Keratinocyte (primary cell): ENCODE measurements at regions not wholly inside any gene's neighbourhood (a gene's known extent, or its start where the extent isn't known, plus 50 kb on each side); places are given as distances from the start of the nearest gene placed in this dataset.

ENCODE experiments used
- DNase-seq: peaks from one replicate; pipeline ENCODE4 v3.0.0-alpha.2; 2011; ENCODE audit warnings: low read depth, missing footprints, low spot score
- FAIRE-seq: peaks from 2 replicates; lab custom pipeline; 2011; peaks lifted over from hg19 to GRCh38; lab: Jason Lieb, UNC
- H2AFZ ChIP-seq: 2 replicates; pipeline ENCODE4 v1.6.0; 2012; ENCODE audit warnings: low read length, control low read depth, inconsistent platforms; ENCODE audit not compliant: control insufficient read depth
- H3K27ac ChIP-seq: 2 replicates; pipeline ENCODE4 v1.5.1; 2011; ENCODE audit warnings: low read length; ENCODE audit not compliant: control insufficient read depth, insufficient read depth
- H3K27me3 ChIP-seq: 3 replicates; pipeline ENCODE4 v1.6.0; 2011; ENCODE audit warnings: low read length; ENCODE audit not compliant: control insufficient read depth, insufficient read depth; ENCODE audit errors: extremely low read depth
- H3K36me3 ChIP-seq, 2 experiments: 2 replicates in 1 of 2; 3 replicates in 1 of 2; pipeline ENCODE4 v1.5.1; 2011; ENCODE audit warnings: low read length in 2 of 2, mild to moderate bottlenecking in 1 of 2; ENCODE audit not compliant: control insufficient read depth in 2 of 2, insufficient read depth in 2 of 2; ENCODE audit errors: extremely low read depth in 1 of 2
- H3K4me1 ChIP-seq: 3 replicates; pipeline ENCODE4 v1.5.1; 2011; ENCODE audit warnings: low read length; ENCODE audit not compliant: control insufficient read depth, insufficient read depth; ENCODE audit errors: extremely low read depth
- H3K4me2 ChIP-seq: 3 replicates; pipeline ENCODE4 v1.6.0; 2011; ENCODE audit warnings: low read depth, low read length; ENCODE audit not compliant: control insufficient read depth, insufficient read depth; ENCODE audit errors: extremely low read depth
- H3K4me3 ChIP-seq, 3 experiments: fragments of 200-600 bp in 1 of 3; sonication (generic) in 1 of 3; 2 replicates in 2 of 3; 3 replicates in 1 of 3; pipeline ENCODE4 v1.5.1; 2011 to 2016; ENCODE audit warnings: low read length in 3 of 3, mild to moderate bottlenecking in 3 of 3, control low read depth in 2 of 3, inconsistent platforms in 1 of 3, low read depth in 1 of 3, mixed read lengths in 1 of 3, mixed run types in 1 of 3, moderate library complexity in 1 of 3; ENCODE audit not compliant: control insufficient read depth in 2 of 3, insufficient read depth in 2 of 3; ENCODE audit errors: extremely low read depth in 1 of 3
- H3K79me2 ChIP-seq: 2 replicates; pipeline ENCODE4 v1.6.0; 2012; ENCODE audit warnings: low read length; ENCODE audit not compliant: control insufficient read depth, insufficient read depth
- H3K9ac ChIP-seq: 3 replicates; pipeline ENCODE4 v1.6.0; 2011; ENCODE audit warnings: low read length; ENCODE audit not compliant: control insufficient read depth, insufficient read depth; ENCODE audit errors: extremely low read depth
- H3K9me1 ChIP-seq: 3 replicates; pipeline ENCODE4 v1.6.0; 2011; ENCODE audit warnings: low read length; ENCODE audit not compliant: control insufficient read depth, insufficient read depth; ENCODE audit errors: extremely low read depth
- H3K9me3 ChIP-seq: 2 replicates; pipeline ENCODE4 v1.5.1; 2012; ENCODE audit warnings: low read depth, low read length; ENCODE audit not compliant: control insufficient read depth
- H4K20me1 ChIP-seq: 3 replicates; pipeline ENCODE4 v1.6.0; 2011; ENCODE audit warnings: low read length; ENCODE audit not compliant: control insufficient read depth, insufficient read depth; ENCODE audit errors: extremely low read depth
- EZH2 ChIP-seq: IDR thresholded peaks from one replicate; pipeline ENCODE4 v1.6.1; 2012; ENCODE audit warnings: inconsistent platforms, mild to moderate bottlenecking, low read length, moderate library complexity
- dilution Hi-C: fragments of 300-500 bp; cut with MboI; formaldehyde crosslinking; loops from one replicate; pipeline ENCODE4 v1.7.0; 2020; ENCODE audit warnings: low sequenced_read_pairs; ENCODE audit not compliant: extremely low pct_ligation_motif_present
- TF ChIP-seq, protein P1 (sequence below), 3 experiments: IDR thresholded peaks in 1 of 3; conservative IDR thresholded peaks in 1 of 3; optimal IDR thresholded peaks in 1 of 3; 2 replicates in 2 of 3; 3 replicates in 1 of 3; pipeline versions ENCODE3 to v1.5.1; 2011; ENCODE audit warnings: low read length in 3 of 3, mild to moderate bottlenecking in 3 of 3, moderate library complexity in 2 of 3, control low read depth in 1 of 3, inconsistent platforms in 1 of 3; ENCODE audit not compliant: insufficient read depth in 2 of 3; ENCODE audit errors: extremely low read depth in 1 of 3

DNA sequence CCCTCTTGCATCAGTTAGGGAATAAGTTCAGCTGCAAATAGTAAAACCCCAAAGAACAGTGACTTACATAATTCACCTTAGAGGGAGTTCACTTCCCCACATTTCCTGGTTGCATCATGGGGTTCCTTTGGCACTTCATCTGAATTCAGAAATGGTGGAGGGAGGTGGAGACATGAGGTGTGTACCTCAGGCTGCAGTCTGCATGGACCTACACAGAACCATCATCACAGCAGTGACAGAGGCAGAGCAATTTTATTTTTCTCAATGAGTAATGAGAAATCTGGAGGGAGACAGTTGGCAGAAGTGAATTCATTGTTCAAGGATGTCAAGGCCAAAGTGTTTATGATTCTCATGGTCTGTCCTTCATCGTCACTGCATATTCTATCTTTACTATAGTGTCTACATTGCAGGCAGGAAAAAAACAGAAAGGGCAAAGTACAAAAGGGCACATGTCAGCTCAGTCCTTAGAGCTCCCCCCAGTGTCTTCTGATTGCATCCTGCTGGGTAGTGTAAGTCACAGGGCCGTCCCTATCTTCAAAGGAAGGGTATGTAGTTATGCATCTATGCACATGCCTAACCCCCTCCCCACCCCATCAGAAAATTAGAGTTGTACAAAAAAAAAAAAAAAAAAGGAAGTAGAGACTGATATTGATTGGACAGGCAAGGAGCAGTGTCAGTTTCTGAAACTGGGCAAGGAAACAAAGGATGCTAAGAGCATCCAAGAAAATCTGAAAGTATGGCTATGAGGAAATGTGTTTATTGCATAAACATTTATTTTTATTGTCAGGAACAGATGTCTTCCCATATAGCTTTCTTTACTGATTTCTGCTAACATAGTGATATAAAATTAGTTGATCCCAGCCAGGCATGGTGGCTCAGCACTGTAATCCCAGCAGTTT lies 132.7 kb upstream of the APC start:
- Histone ChIP-seq H3K36me3 (no peaks in the 10 kb centered on the region), H3K4me2 (no peak overlapping the region), H2AFZ (no peak overlapping the region), H3K79me2 (no peaks in the 10 kb centered on the region), H3K27me3 (peaks cover 5% of the 10 kb centered on the region), H3K9ac (no peak overlapping the region), H3K4me1 (no peaks in the 10 kb centered on the region), H3K27ac (no peak overlapping the region), H3K4me3 (no peak overlapping the region), H3K9me1 (no peaks in the 10 kb centered on the region), H4K20me1 (no peaks in the 10 kb centered on the region), H3K9me3 (no peaks in the 10 kb centered on the region)
- TF ChIP-seq, protein P1, sequence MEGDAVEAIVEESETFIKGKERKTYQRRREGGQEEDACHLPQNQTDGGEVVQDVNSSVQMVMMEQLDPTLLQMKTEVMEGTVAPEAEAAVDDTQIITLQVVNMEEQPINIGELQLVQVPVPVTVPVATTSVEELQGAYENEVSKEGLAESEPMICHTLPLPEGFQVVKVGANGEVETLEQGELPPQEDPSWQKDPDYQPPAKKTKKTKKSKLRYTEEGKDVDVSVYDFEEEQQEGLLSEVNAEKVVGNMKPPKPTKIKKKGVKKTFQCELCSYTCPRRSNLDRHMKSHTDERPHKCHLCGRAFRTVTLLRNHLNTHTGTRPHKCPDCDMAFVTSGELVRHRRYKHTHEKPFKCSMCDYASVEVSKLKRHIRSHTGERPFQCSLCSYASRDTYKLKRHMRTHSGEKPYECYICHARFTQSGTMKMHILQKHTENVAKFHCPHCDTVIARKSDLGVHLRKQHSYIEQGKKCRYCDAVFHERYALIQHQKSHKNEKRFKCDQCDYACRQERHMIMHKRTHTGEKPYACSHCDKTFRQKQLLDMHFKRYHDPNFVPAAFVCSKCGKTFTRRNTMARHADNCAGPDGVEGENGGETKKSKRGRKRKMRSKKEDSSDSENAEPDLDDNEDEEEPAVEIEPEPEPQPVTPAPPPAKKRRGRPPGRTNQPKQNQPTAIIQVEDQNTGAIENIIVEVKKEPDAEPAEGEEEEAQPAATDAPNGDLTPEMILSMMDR (optimal IDR thresholded peaks at IDR 0.05 in 1 of 3, IDR thresholded peaks at IDR 0.05 in 1 of 3, conservative IDR thresholded peaks at IDR 0.05 in 1 of 3; ENCODE audit: extremely low read depth in 1 of 3, insufficient read depth in 2 of 3, low read length in 3 of 3): peak in 1 of 3 experiments; percentile 42
- no peak for TF ChIP-seq EZH2
- dilution Hi-C loops: no loop called here
- FAIRE-seq (no peak), DNase-seq (no peak)

- TF ChIP-seq, protein P1 (optimal IDR thresholded peaks at IDR 0.05 in 1 of 3, IDR thresholded peaks at IDR 0.05 in 1 of 3, conservative IDR thresholded peaks at IDR 0.05 in 1 of 3; ENCODE audit: extremely low read depth in 1 of 3, insufficient read depth in 2 of 3, low read length in 3 of 3): no peak
- TF ChIP-seq EZH2: no peak
- H3K9me1 ChIP-seq: no peaks in the 10 kb centered on the region
- H3K4me2 ChIP-seq: no peak overlapping the region
- no peaks in the 10 kb centered on the region for H3K36me3 ChIP-seq
- H3K9ac ChIP-seq: no peak overlapping the region
- H3K4me1 ChIP-seq: no peaks in the 10 kb centered on the region
- DNase-seq: no peak
- no peaks in the 10 kb centered on the region for H3K9me3 ChIP-seq
- H3K4me3 ChIP-seq: no peak overlapping the region
- H3K27me3 ChIP-seq: peaks cover 5% of the 10 kb centered on the region
- dilution Hi-C loops: no loop called here
- H3K79me2 ChIP-seq: no peaks in the 10 kb centered on the region
- H4K20me1 ChIP-seq: no peaks in the 10 kb centered on the region
- H3K27ac ChIP-seq: no peak overlapping the region
- FAIRE-seq: no peak
- H2AFZ ChIP-seq: no peak overlapping the region
These were observed 128.7 kb upstream of the APC start for GRCh38 chr5:112608975-112609374.
